Progenitor cell of endocrine pancreas (in vitro differentiated cells): ENCODE measurements at regions not wholly inside any gene's neighbourhood (a gene's known extent, or its start where the extent isn't known, plus 50 kb on each side); places are given as distances from the start of the nearest gene placed in this dataset.

Experiments
- DNase-seq: peaks from one replicate; pipeline ENCODE4 v3.0.0; 2021; ENCODE audit warnings: low spot score; ENCODE audit not compliant: unreplicated experiment
- H3K27ac Mint-ChIP-seq: 2 replicates; pipeline ENCODE4 v1.8.0; 2021; ENCODE audit warnings: mild to moderate bottlenecking, moderate library complexity, mixed read lengths
- H3K27me3 Mint-ChIP-seq: 2 replicates; pipeline ENCODE4 v1.8.0; 2021; ENCODE audit warnings: mixed read lengths
- H3K36me3 Mint-ChIP-seq: 2 replicates; pipeline ENCODE4 v1.8.0; 2022; ENCODE audit warnings: mixed read lengths; ENCODE audit not compliant: insufficient read depth
- H3K4me1 Mint-ChIP-seq: 2 replicates; pipeline ENCODE4 v1.8.0; 2021; ENCODE audit warnings: low read depth, mixed read lengths
- H3K4me3 Mint-ChIP-seq: 2 replicates; pipeline ENCODE4 v1.8.0; 2021; ENCODE audit warnings: low read depth, mild to moderate bottlenecking, moderate library complexity, mixed read lengths
- H3K9me3 Mint-ChIP-seq: 2 replicates; pipeline ENCODE4 v1.8.0; 2021; ENCODE audit warnings: low read depth, mixed read lengths
- CTCF ChIP-seq: fragments of 200-600 bp; sonication (generic); IDR thresholded peaks from one replicate; pipeline ENCODE4 v1.5.0; 2021; ENCODE audit warnings: antibody characterized with exemption, mild to moderate bottlenecking; ENCODE audit not compliant: unreplicated experiment

- TF ChIP-seq CTCF, result no peak
- DNase-seq, result no peak
- no peaks in the 10 kb centered on the region for H3K36me3 Mint-ChIP-seq
- no peak overlapping the region for H3K27ac Mint-ChIP-seq
- H3K4me3 Mint-ChIP-seq, result no peak overlapping the region
- H3K27me3 Mint-ChIP-seq, result peaks cover 34% of the 10 kb centered on the region
- H3K4me1 Mint-ChIP-seq, result no peaks in the 10 kb centered on the region
- no peaks in the 10 kb centered on the region for H3K9me3 Mint-ChIP-seq
Observed at GRCh38 chr22:48181263-48181955, 1419.0 kb downstream of the TBC1D22A start.

GRCh38 chr22:48180631-48181030 lies 1418.2 kb downstream of the TBC1D22A start:
- no peaks in the 10 kb centered on the region for H3K9me3 Mint-ChIP-seq
- no peak for DNase-seq
- no peaks in the 10 kb centered on the region for H3K4me1 Mint-ChIP-seq
- TF ChIP-seq CTCF, result no peak
- peaks cover 40% of the 10 kb centered on the region for H3K27me3 Mint-ChIP-seq
- no peak overlapping the region for H3K27ac Mint-ChIP-seq
- no peaks in the 10 kb centered on the region for H3K36me3 Mint-ChIP-seq
- H3K4me3 Mint-ChIP-seq, result no peak overlapping the region

- Mint-ChIP-seq H3K27me3 (peaks cover 48% of the 10 kb centered on the region), H3K27ac (no peak overlapping the region), H3K4me3 (no peak overlapping the region), H3K4me1 (no peaks in the 10 kb centered on the region), H3K36me3 (no peaks in the 10 kb centered on the region), H3K9me3 (no peaks in the 10 kb centered on the region)
- no peak for DNase-seq
- no peak for TF ChIP-seq CTCF
Observed at GRCh38 chr22:48179571-48180546, 1417.4 kb downstream of the TBC1D22A start.

GRCh38 chr22:48178536-48178935 lies 1416.1 kb downstream of the TBC1D22A start:
- Mint-ChIP-seq H3K27me3 (peaks cover 51% of the 10 kb centered on the region), H3K27ac (no peak overlapping the region), H3K9me3 (no peaks in the 10 kb centered on the region), H3K36me3 (no peaks in the 10 kb centered on the region), H3K4me3 (no peak overlapping the region), H3K4me1 (no peaks in the 10 kb centered on the region)
- no peak for TF ChIP-seq CTCF
- DNase-seq, result no peak

GRCh38 chr22:48177631-48178030 lies 1415.2 kb downstream of the TBC1D22A start:
- H3K9me3 Mint-ChIP-seq, result no peaks in the 10 kb centered on the region
- no peaks in the 10 kb centered on the region for H3K4me1 Mint-ChIP-seq
- no peak overlapping the region for H3K4me3 Mint-ChIP-seq
- H3K36me3 Mint-ChIP-seq, result no peaks in the 10 kb centered on the region
- peaks cover 54% of the 10 kb centered on the region for H3K27me3 Mint-ChIP-seq
- TF ChIP-seq CTCF, result no peak
- no peak for DNase-seq
- no peak overlapping the region for H3K27ac Mint-ChIP-seq
